Fibroblast of peridontal ligament (primary cell): ENCODE measurements at regions not wholly inside any gene's neighbourhood (a gene's known extent, or its start where the extent isn't known, plus 50 kb on each side); places are given as distances from the start of the nearest gene placed in this dataset.
"Not testable (repeated sequence)": the region's sequence is repeated elsewhere in the genome, so short reads cannot be mapped to it uniquely, and the experiment has no call there.

ENCODE experiments used
- DNase-seq: peaks from one replicate; pipeline ENCODE4 v3.0.0-alpha.2; 2010; ENCODE audit errors: extremely low read depth

DNA sequence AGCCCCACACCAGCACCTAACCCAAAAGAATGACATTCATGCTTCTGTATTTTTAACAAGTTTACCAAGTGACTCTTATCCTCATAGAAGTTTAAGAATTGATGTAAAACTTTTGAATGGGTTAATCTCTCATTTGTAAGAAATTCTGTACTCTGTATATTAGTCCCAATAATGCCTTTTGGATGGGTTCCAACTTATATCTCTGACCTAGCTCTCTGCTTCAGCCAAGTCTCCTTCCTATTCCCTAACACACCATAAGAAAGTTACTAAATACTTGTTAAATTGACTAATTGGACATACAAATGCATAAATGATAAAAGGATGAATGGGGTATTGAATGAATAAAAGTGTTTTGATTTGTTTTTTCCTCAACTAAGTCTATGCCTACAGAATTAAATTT, 557.3 kb downstream of the TMTC2 start:
- no peak for DNase-seq

DNA sequence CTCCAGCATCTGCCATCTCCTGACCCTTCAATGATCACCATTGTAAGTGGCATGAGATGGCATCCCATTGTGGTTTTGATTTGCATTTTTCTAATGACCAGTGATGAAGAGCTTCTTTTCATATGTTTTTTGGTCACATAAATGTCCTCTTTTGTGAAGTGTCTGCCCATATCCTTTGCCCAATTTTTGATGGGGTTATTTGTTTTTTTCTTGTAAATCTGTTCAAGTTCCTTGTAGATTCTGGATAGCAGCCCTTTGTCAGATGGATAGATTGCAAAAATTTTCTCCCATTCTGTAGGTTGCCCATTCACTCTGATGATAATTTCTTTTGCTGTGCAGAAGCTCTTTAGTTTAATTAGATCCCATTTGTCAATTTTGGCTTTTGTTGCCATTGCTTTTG, 547.3 kb downstream of the TMTC2 start:
- not testable (repeated sequence) for DNase-seq

DNA sequence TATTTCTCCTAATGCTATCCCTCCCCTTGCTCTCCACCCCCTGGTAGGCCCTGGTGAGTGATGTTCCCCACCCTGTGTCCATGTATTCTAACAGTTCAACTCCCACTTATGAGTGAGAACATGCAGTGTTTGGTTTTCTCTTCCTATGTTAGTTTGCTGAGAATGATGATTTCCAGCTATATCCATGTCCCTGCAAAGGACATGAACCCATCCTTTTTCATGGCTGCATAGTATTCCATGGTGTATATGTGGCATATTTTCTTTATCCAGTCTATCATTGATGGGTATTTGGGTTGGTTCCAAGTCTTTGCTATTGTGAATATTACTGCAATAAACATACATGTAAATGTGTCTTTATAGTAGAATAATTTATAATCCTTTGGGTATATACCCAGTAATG, 540.3 kb downstream of the TMTC2 start:
- not testable (repeated sequence) for DNase-seq

DNA sequence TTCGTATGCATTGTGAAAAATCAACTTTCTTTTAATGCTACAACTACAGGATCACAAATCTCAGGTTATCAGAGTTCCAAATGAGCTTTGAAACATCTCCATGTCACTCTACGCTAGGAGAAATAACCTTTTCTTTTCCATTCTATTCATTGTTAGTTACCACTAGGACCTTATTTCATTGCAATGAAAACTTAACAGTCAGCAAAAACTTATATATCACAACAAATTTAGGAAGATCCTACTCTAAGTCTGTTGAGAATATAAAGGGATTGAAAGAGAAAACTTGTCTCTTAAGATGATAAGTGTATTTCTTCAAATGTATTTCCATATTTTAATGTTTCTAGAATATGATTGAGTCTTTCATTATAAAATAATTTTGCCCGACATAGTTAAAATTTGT, 539.1 kb downstream of the TMTC2 start:
- no peak for DNase-seq

DNA sequence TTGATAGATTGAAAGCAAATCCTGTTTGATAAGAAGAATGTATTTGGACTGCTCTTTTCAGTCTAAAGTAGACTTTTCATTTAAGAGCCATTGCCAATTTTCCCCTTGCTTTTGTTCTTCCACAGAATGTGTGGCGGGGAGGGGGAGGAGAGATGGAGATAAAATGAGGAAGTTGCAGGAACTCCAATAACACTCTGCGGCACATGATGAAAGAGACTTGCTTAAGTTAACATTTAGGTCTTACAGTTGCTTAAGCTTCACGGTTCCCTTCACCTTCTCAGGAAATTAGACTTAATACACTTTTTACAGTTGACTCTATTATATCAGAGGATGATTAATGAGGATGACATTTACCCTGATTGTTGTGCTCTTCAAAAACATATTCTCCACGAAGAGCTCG, 537.3 kb downstream of the TMTC2 start:
- DNase-seq = no peak

DNA sequence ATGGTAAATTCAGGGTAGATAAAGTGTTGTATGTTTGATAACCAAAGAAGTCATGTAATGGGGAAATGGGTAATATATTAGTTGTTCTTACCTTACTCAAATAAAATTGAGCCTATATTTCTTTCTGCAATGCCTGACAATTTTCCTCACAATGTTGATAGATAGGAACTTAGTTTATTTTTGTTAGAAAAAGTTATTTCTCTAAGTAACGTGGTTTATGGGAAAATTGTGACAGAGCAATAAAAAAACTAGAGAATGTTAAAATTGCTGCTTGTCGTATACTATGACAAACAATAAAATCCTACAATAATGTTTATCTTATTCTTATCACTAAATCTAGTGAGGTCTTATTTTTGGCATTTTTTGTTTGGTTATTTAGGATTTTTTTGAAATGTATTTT, 534.1 kb downstream of the TMTC2 start:
- no peak for DNase-seq

DNA sequence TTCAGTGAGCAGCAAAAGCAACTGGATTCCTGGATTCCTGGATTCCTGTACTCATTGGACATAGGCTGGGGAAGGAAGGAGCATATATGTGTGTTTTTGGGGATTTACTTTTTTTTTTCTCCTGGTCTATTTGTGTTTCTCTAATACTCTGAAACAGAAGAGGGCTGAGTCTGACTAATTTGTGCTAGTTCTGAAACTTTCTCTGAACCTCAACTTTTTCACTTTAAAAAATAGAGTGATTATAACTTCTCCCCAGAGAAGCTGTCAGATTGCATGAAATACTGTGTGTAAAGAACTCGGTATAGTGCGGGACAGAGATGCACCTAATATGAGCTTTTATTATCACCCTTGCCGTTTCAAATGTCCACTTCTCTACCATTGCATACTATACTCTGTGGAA, 529.5 kb downstream of the TMTC2 start:
- DNase-seq = no peak

DNA sequence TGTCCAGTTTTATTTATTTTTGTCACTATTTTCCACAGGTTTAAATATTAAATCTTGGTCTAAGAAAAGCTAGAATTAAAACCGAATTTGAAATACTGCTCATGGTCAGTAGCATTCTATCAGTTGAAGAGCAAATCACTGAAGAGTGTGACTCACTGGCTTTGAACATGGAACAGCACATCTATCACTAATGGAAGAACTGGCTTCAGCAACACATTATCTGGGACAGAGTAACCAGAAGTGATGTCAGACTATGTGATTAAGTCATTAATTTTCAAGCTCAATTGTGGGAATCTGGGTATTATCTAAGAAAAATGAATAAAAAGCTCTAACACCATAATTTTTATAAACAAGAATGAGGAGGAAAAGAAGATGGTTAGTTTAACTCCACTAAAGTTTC, 527.5 kb downstream of the TMTC2 start:
- no peak for DNase-seq

DNA sequence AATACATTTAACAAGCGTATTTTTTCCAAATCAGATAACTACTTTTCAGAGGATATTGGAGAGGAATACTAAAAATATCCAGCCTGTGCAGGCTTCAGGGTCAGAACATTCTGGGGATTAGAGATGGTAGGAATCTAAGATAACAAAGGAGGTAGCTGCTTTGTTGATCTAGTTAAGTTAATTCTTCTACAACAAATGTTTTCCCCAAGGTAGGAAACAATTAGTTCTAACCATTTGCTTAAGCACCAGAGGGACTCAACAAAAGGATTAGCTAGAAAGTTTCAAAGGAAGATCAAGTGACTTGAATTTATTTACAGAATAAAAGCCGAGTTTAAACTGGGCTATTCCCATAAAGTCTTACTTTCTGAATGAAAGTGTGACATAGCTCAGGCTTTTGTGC, 524.2 kb downstream of the TMTC2 start:
- DNase-seq = no peak

DNA sequence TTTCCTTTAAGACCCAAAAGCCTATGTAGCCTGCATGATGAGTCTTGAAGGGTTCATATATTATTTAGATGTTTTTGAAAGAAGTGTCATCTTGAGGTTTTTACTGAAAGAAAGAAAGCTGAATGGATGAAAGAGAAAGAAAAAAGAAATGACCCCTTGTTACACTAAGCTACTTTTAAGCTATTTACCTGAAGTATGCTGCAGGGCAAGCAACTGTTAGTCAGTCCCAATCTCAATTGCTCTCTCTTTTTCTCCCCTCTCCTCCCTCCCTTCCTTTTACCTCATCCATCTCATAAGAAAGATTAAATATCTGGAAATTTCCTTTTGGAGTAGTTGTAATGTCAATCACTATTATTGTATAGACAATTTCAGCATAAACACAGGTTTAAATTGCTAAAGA, 512.4 kb downstream of the TMTC2 start:
- no peak for DNase-seq

DNA sequence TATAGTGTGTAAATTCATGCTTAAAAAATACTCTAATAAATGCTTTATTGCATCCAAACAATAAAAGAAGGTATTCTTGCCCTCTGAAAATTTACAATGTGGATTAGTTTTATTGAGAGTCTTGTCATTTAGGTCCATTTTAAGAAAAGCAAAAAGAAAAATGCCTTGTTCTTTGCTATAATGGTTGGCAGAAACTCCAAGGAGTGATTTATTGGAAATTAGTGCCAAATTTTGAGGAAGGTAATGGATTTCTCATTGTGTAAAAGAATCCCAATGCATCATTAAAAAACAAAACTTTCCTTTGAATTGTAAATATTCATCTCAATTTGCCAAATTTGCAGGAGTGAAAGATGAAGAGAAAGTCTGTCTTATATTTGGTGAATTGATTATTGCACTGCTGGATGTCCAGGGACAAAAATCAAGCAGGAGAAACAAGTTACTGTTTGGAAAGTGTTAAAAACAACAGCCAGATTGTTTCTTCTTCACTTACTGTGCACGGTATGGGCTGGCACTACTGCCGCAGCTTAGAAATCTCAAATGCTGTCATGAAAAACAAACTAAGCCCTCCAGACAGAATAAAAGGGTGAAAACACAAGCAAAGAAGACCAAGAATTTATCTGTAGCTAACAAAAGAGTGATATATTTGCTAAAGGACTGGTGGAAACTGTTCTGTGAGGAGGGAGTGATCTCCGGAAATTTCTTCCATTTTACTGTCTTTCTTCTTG, 511.7 kb downstream of the TMTC2 start:
- DNase-seq = no peak

DNA sequence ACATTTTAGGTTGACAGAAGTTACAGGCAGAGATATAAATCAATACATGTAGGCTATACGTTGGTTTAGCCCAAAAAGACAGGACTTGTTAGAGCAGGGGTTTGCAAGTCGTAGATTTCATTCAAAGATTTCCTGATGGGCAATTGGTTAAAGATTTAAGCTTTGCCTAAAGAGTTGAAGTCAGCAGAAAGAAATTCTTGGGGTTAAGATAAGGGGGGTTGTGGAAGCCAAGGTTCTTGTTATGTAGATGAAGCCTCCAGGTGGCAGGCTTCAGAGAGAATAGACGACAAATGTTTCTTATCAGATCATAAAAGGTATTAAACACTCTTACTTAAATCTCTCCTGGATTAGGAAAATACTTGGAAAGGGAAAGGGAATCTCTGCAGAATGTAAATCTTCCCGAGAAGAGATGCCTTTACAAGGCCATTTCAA, 510.8 kb downstream of the TMTC2 start:
- no peak for DNase-seq

DNA sequence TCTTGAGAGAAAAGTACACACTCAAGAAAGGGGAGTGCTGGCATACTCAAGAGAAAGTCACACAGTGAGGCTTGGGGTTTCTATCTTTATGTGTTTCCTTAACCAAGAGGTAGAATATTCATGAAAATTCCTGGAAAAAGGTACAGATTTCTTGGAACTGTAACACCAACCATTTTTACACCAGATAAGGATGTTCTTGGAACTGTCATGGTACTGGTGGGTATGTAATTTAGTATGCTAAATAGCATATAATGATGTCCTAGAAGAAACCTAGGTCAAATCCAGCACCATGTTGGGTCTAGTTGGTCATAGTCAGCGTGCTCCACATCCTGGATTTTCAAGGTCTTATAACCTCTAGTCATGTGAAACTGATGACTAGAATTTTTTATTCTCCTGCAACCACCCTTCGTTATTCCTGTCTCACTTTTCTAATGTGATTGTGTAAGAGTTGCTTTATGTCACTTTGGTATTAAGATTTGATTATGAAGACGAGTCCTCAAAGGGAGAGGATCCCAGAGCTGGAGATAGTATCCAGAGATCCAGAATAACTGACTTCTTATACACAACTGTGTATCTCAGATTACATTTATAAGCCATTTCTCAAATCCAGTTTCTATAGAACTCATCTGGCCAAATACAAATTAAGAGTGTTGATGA, 510.1 kb downstream of the TMTC2 start:
- DNase-seq = no peak

DNA sequence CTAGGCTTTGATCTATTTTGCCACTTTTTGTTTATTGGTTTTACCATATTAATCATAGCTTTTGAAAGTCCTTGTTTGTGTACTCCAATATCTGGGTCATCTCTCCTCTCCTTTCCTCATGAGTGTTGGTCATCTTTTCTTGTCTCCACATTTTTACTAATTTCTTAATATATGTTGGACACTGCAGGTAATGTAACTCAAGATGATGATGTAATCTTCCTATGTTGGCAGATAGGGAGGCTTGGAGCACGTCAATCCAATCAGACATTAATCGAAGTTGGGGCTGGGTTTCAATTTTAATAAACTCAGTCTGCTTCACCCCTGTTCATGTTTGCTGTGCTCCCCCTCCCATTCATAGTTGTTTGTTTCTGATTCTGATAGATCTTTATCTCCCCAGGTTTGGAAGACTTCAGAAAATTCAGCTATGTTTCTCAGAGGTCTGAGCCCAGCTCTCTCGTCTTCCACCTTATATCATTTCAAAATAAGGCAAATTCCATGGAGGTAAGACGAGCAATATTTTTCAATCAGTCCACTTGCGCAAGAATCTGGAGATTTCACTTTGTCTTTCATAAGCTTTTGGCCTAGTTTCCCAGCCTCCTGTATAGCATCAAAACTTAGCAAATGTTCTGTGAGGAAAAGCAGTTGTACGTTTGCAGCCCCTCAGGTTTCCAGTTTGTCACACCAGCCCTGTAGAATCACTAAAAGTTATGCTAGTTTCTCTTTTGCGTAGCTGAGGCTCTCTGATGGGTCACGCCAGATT, 504.1 kb downstream of the TMTC2 start:
- DNase-seq = no peak

DNA sequence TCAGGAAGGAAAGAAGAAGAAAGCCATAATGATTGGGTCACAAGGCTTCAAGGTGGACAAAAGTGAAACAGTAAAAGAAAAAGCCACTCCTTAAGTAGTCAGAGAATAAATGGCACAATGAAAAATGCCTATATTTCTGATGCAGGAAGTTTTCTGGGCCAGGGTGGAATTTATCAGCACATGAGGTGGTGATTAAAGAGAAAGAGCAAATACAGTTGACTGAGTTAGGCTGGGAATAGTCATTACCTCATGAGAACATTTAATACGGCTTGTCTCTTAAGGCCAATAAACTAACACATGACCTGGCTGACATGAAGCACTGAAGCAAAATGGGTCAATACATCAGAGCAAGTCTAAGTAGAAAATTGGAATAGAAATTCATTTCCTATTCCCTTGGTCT, 499.7 kb downstream of the TMTC2 start:
- no peak for DNase-seq

DNA sequence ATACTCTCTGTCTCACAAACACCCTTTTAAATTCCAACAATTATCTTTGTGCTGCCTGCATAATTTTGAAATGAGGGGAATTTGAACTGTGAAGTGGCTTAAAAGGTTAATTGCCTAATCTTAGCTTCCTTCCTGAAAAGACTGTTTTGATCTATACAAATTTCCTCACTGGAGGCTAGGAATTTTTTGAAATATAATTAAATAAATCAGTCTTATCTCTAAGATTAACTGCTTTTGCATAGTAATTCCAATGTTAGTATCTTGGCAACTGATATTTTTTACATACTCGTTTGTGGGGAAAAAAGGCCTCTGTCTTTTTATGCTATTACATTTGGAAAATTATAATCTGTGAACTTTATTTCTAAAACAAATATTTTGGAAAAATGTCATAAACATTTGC, 498.5 kb downstream of the TMTC2 start:
- no peak for DNase-seq
